Ovary (tissue), 7 donors: ENCODE measurements at regions not wholly inside any gene's neighbourhood (a gene's known extent, or its start where the extent isn't known, plus 50 kb on each side); places are given as distances from the start of the nearest gene placed in this dataset.

Experiments
- DNase-seq, 5 donors: peaks; one replicate each; pipeline ENCODE4 v3.0.0-alpha.2; 2019 to 2020
- H3K27ac ChIP-seq, 2 donors: fragments of 200-600 bp; one replicate each; pipeline versions ENCODE4 v1.5.1 to v1.8.0; 2019 to 2022
- H3K27me3 ChIP-seq: fragments of 200-600 bp; one replicate; pipeline ENCODE4 v1.8.0; 2022
- H3K36me3 ChIP-seq: fragments of 200-600 bp; sonication (generic); one replicate; pipeline ENCODE4 v1.5.1; 2019
- H3K4me1 ChIP-seq: one replicate; pipeline ENCODE4 v1.8.1; 2013; ENCODE audit warnings: mild to moderate bottlenecking, moderate library complexity; ENCODE audit not compliant: insufficient read depth
- H3K4me3 ChIP-seq: fragments of 200-600 bp; sonication (generic); one replicate; pipeline ENCODE4 v1.5.1; 2017
- H3K9me3 ChIP-seq, 2 donors: fragments of 200-600 bp in 1 of 2; sonication (generic) in 1 of 2; one replicate each; pipeline versions ENCODE4 v1.5.1 to v1.8.1; 2013 to 2019; ENCODE audit warnings: mild to moderate bottlenecking in 1 of 2, moderate library complexity in 1 of 2
- CTCF ChIP-seq, 3 donors: fragments of 450-650 bp in 2 of 3; fragments of 200-600 bp in 1 of 3; IDR thresholded peaks; one replicate each; pipeline versions ENCODE4 v1.5.1 to v1.8.0; 2016 to 2022; ENCODE audit warnings: antibody characterized with exemption in 3 of 3, mild to moderate bottlenecking in 1 of 3
- EP300 ChIP-seq: sonication (generic); formaldehyde crosslinking; IDR thresholded peaks from one replicate; pipeline ENCODE4 v1.6.1; 2017; ENCODE audit warnings: antibody characterized with exemption
- POLR2A ChIP-seq: fragments of 450-650 bp; IDR thresholded peaks from one replicate; pipeline ENCODE4 v1.6.1; 2017; ENCODE audit warnings: antibody characterized with exemption, mild to moderate bottlenecking, moderate library complexity
- WGBS, 3 donors: extraction: QIAGEN DNeasy Blood & Tissue Kit in 1 of 3; methylation state at CpG; one replicate each; pipeline versions ENCODE4 v1.1.5 to v1.1.7; 2013 to 2017; 5-methylcytosine and 5-hydroxymethylcytosine counted together
- intact Hi-C, 4 donors: fragments of 100-400 bp; cut with DNase I; formaldehyde crosslinking; loops; one replicate each; pipeline versions ENCODE4 v1.11.0 to v1.15.1; 2022 to 2023
- donor health status: DM: no; HTN: no; CAD: no; lungs with moderate emphysema.
- donor health status: DM: no; HTN: no; CAD: no.
- donor health status: Bipolar disorder and iron deficiency.
- donor health status: DM: no; HTN: no; CAD: no.
- donor health status: DM: yes; HTN: yes; CAD: no.

- no peak overlapping the region for H3K4me3 ChIP-seq
- no peaks in the 10 kb centered on the region for H3K27me3 ChIP-seq
- DNase-seq = no peak
- H3K9me3 ChIP-seq = no peaks in the 10 kb centered on the region
- no peak for TF ChIP-seq EP300
- TF ChIP-seq CTCF (IDR thresholded peaks at IDR 0.05) = no peak
- no peak for TF ChIP-seq POLR2A
- H3K27ac ChIP-seq = no peak overlapping the region
- H3K4me1 ChIP-seq = no peaks in the 10 kb centered on the region
- intact Hi-C loops = no loop called here
- H3K36me3 ChIP-seq = no peaks in the 10 kb centered on the region
- WGBS, 3 donors = 65 to 73% (median 69%) methylated on average over 3 of the region's 3 CpGs
These were observed 583.5 kb upstream of the TBX3 start for GRCh38 chr12:115267464-115267863.

GRCh38 chr12:115264605-115265004 lies 580.6 kb upstream of the TBX3 start:
- no peak overlapping the region for H3K4me3 ChIP-seq
- TF ChIP-seq EP300 (no peak), CTCF (IDR thresholded peaks at IDR 0.05) (no peak), POLR2A (no peak)
- no peak for DNase-seq

GRCh38 chr12:115261691-115262398 lies 577.9 kb upstream of the TBX3 start:
- Histone ChIP-seq H3K4me1 (no peaks in the 10 kb centered on the region), H3K36me3 (no peaks in the 10 kb centered on the region), H3K27ac (no peak overlapping the region), H3K9me3 (no peaks in the 10 kb centered on the region), H3K27me3 (no peaks in the 10 kb centered on the region), H3K4me3 (no peak overlapping the region)
- TF ChIP-seq EP300 (no peak), CTCF (IDR thresholded peaks at IDR 0.05) (no peak), POLR2A (no peak)
- intact Hi-C loops = no loop called here
- 67 to 81% (median 76%) methylated on average over 3 of the region's 3 CpGs for WGBS, 3 donors
- DNase-seq = no peak

More at GRCh38 chr12:115264605-115265004, 580.6 kb upstream of the TBX3 start:
- Histone ChIP-seq H3K4me1 (no peaks in the 10 kb centered on the region), H3K9me3 (no peaks in the 10 kb centered on the region), H3K27me3 (no peaks in the 10 kb centered on the region), H3K27ac (no peak overlapping the region), H3K36me3 (no peaks in the 10 kb centered on the region)
- WGBS, 3 donors = 80 to 87% (median 86%) methylated on average over 6 of the region's 6 CpGs
- intact Hi-C loops = no loop called here

GRCh38 chr12:115260762-115261675 lies 577.0 kb upstream of the TBX3 start:
- TF ChIP-seq POLR2A (no peak), CTCF (IDR thresholded peaks at IDR 0.05) (no peak), EP300 (no peak)
- intact Hi-C loops = no loop called here
- H3K27ac ChIP-seq = no peak overlapping the region
- no peaks in the 10 kb centered on the region for H3K9me3 ChIP-seq
- no peak for DNase-seq
- H3K36me3 ChIP-seq = no peaks in the 10 kb centered on the region
- H3K27me3 ChIP-seq = no peaks in the 10 kb centered on the region
- H3K4me3 ChIP-seq = no peak overlapping the region
- no peaks in the 10 kb centered on the region for H3K4me1 ChIP-seq
- 74 to 77% (median 76%) methylated on average over 7 of the region's 7 CpGs for WGBS, 3 donors
